ENCODE measurements at regions not wholly inside any gene's neighbourhood (a gene's known extent, or its start where the extent isn't known, plus 50 kb on each side); places are given as distances from the start of the nearest gene placed in this dataset.

DNA sequence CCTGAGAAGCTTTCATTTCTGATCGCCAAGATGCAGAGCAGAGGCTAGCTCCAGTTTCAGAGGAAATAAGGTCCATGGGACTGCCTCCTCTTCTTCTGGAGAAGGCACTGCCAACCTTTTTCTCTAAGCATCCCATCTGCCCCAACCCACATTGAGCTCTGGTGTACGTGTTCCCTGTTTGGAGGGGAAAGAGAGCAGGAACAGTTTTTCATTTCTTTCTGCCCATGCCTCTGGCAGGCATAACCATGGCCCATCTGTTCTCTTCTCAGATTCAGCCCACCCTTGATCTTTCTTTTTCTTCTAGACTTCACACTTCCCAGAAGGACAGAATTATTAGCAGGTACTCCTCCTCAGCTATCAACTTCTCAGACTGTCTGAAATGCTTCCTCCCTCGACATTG is 1110.3 kb upstream of the KLHL29 start:
- TF ChIP-seq SUZ12 (IDR thresholded peaks at IDR 0.05; ENCODE audit: extremely low read depth, insufficient read depth, insufficient read length), result no peak
- TF ChIP-seq ZNF274 (IDR thresholded peaks at IDR 0.05; ENCODE audit: low read depth, low read length), result no peak
- no peak for TF ChIP-seq YY1 (IDR thresholded peaks at IDR 0.05; ENCODE audit: insufficient read depth, insufficient read length)
